ENCODE measurements at regions not wholly inside any gene's neighbourhood (a gene's known extent, or its start where the extent isn't known, plus 50 kb on each side); places are given as distances from the start of the nearest gene placed in this dataset.

GRCh38 chr3:22156868-22157267 lies 405.9 kb upstream of the ZNF385D start:
- Histone ChIP-seq H2BK15ac (ENCODE audit: low read depth, low read length) (no peak overlapping the region), H3K23me2 (ENCODE audit: insufficient read length, low read depth, low read length, poor library complexity, severe bottlenecking) (no peaks in the 10 kb centered on the region), H4K8ac (replicated peaks; ENCODE audit: insufficient read length, low read depth, low read length) (no peak overlapping the region), H3K4me1 (ENCODE audit: insufficient read depth, low read length) (no peaks in the 10 kb centered on the region), H2AK5ac (ENCODE audit: insufficient read length, low read length) (no peak overlapping the region), H3K18ac (ENCODE audit: insufficient read length, low read depth, low read length) (no peak overlapping the region), H3K14ac (ENCODE audit: insufficient read depth, low read length) (no peak overlapping the region), H4K20me1 (ENCODE audit: control insufficient read depth, insufficient read depth, insufficient read length) (no peaks in the 10 kb centered on the region), H3K23ac (ENCODE audit: insufficient read length, low read depth, low read length) (no peak overlapping the region), H3K4ac (ENCODE audit: low read depth, low read length) (no peak overlapping the region), H2AFZ (ENCODE audit: low read length) (no peak overlapping the region), H3K4me2 (ENCODE audit: insufficient read depth, insufficient read length, low read length) (no peak overlapping the region), H2BK20ac (ENCODE audit: low read depth, low read length, poor library complexity, severe bottlenecking) (no peak overlapping the region), H3T11ph (ENCODE audit: low read length) (no peak overlapping the region), H3K27ac (ENCODE audit: insufficient read length, low read depth, low read length) (no peak overlapping the region), H3K9me3 (ENCODE audit: control insufficient read depth, low read depth, low read length) (no peaks in the 10 kb centered on the region), H3K9ac (ENCODE audit: extremely low read depth, insufficient read length, low read length) (no peak overlapping the region), H3K56ac (ENCODE audit: insufficient read length, low read depth, low read length) (no peak overlapping the region), H4K5ac (ENCODE audit: insufficient read length, low read depth, low read length) (no peak overlapping the region), H3K79me2 (ENCODE audit: insufficient read depth, low read length) (no peaks in the 10 kb centered on the region), H2BK120ac (ENCODE audit: low read depth, low read length, poor library complexity, severe bottlenecking) (no peak overlapping the region), H3K79me1 (ENCODE audit: insufficient read depth, low read depth, low read length, poor library complexity, severe bottlenecking) (no peaks in the 10 kb centered on the region), H2BK5ac (ENCODE audit: insufficient read length, low read length) (no peak overlapping the region), H3K27me3 (ENCODE audit: insufficient read depth, low read length) (no peaks in the 10 kb centered on the region), H2BK12ac (ENCODE audit: insufficient read length, low read depth, low read length) (no peak overlapping the region), H4K91ac (ENCODE audit: insufficient read length, low read depth, low read length) (no peak overlapping the region)
- H3K27ac Mint-ChIP-seq = no peak overlapping the region
- peaks cover 8 to 13% of the 10 kb centered on the region in 2 experiments for H3K4me1 Mint-ChIP-seq
- H3K9me3 Mint-ChIP-seq = no peaks in the 10 kb centered on the region
- WGBS (ENCODE audit: extremely low coverage, insufficient read length, low lambda C conversion rate) = no CpG with 5 or more reads among the region's 2 CpGs
- TF ChIP-seq CTCF (conservative IDR thresholded peaks at IDR 0.05) = no peak
- no peak for DNase-seq
- H3K36me3 Mint-ChIP-seq (ENCODE audit: insufficient read depth in 1 of 3, low read depth in 3 of 3) = no peaks in the 10 kb centered on the region
- no peak overlapping the region for H3K4me3 Mint-ChIP-seq
- no peaks in the 10 kb centered on the region for H3K27me3 Mint-ChIP-seq (ENCODE audit: low read depth)
